Skin of body (tissue), 1 donor: ENCODE measurements at regions not wholly inside any gene's neighbourhood (a gene's known extent, or its start where the extent isn't known, plus 50 kb on each side); places are given as distances from the start of the nearest gene placed in this dataset.
A peak's percentile ranks its signal among the peaks of the same experiment; 100 is the strongest.

Experiments
- DNase-seq: peaks from one replicate; lab custom pipeline; 2025; lab: John Stamatoyannopoulos, UW

- peak; percentile 29 for DNase-seq
Measured at GRCh38 chr13:22086597-22087330, 415.9 kb downstream of the FGF9 start.

DNA sequence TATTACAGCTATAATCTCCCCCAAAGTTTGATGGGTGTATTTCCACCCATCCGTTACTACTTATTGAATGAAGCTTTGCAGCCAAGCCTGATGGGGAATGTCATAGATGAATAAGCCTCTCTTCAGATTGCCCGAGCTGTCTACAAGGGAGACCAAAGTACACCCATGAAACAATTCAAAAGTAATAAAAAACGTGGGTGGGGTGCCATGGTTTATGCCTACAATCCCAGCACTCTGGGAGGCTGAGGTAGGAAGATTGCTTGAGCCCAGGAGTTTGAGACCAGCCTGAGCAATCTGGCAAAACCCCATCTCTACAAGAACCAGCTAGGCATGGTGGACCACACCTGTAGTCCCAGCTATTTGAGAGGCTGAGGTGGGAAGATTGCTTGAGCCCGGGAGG, 419.2 kb downstream of the FGF9 start:
- no peak for DNase-seq

- DNase-seq = peak; percentile 97
Measured at GRCh38 chr13:22091222-22091970, 420.5 kb downstream of the FGF9 start.

- no peak for DNase-seq
Measured at GRCh38 chr13:22091971-22092300, 421.1 kb downstream of the FGF9 start.

DNA sequence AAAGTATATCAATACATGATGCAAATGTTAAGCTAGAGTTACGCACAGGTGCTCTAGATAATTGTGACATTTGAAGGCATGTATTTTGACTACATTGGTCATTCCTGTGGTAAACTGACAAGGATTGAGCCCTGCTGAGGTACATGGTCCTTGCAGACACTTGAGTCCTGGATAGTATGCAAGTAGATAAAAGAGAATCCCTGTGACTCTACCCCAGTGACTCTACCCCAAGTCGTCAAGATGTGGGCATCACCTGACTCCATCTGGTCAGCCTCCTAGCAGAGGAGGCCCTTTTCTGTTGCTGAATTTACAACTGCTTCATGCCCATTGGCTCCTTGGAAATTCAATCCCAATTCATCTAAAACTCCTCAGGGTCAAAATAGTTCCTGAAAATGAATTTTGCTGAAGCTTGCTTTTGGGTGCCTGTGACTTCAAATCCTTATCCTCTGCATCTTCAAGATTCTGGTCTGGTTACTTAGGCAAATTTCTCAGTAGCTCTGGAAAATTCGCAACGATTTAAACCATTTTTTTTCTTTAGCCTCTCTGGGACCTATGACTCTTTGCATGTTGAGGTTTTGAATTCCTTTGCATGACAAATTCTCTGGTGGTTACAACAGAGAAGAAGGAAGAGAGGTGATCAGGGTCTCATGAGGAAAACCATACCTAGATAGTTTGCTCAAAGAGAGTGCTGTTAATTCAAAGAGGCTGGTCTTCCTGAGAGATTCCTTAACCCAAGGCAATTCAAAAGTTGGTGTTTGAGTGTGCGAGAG, 422.1 kb downstream of the FGF9 start:
- DNase-seq = no peak

GRCh38 chr13:22095794-22096193, 424.9 kb downstream of the FGF9 start:
- no peak for DNase-seq

DNA sequence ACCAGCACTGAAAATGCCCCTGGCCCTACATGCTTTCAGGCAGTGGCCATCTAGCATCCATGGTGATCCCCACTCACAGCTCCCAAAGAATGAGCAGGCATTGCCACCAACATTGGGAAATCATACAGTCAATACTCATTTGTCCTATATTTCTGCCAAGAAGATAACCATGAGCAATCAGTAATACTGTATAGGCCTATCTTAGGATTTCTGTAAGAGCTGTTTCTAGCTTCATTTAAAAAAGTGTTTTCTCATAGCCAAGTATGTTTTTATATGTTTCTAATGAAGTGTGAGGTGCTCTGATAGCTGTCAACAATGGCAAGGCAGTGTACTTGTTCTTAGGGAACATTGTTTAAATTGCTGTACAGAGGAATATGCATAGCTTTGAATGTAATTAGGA, 428.7 kb downstream of the FGF9 start:
- DNase-seq = no peak

DNA sequence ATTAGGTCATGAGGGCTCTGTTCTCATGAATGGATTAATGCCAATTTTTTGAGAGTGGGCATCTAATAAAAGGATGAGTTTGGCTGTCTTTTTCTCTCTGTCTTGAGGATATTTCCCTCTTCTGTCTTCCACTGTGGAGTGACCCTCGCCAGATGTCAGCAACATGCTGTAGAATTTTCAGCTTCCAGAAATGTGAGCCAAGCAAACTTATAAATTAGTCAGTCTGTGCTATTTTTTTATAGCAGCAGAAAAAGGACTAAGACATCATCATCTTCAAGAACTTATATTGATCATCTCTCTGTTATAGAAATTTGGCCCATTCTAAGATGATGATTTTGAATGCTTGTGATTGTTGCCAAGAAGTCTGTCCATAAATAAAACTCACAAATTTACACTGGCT, 431.4 kb downstream of the FGF9 start:
- DNase-seq = peak; percentile 87

DNA sequence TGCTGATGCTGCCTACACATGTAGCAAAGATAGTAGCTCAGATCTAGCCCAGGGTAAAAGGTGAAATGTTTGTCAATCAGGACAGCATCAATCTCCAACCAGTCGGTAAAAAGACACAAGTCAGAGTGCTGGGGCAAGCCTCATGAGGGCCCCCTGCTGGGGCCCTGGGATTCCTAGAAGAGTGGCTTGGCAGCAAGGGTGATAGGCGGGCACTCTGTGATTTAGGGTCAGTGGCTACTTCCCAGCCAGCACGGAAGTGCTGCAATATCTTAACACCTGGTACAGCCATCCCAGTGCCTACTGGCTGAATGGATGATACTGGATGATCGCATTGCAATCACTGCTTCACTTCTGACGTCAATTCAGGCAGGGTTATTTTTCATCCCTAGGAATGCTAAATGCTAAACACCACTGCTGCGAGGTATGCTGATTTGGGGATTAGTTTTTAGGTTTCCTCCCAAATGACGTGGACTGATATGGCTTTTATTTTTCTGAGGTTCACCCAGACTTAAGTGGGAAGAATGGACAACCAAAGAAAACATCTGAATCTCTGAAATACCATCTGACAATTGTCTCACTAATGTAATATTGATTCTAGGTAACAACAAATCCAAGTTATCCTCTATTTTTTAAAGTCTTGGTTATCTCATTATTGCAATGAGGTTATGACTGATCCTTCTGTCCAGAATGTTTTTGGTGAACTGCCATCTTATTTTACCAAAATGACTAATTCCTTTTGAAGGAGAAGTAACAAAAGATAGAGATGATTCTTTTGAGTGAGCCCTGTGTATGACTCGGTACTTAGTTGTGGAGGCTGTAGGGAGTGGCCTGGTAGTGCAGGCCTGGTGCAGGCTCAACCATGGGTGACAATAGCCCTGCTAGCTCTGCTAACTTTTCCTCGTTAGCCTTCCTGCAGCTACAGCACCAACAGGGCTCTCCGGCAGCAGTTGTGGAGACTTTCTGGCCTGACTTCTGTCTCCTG, 432.5 kb downstream of the FGF9 start:
- DNase-seq = no peak

- DNase-seq = no peak
Measured at GRCh38 chr13:22106058-22106457, 435.2 kb downstream of the FGF9 start.

GRCh38 chr13:22107549-22107948, 436.7 kb downstream of the FGF9 start:
- DNase-seq = no peak

GRCh38 chr13:22108283-22108942, 437.5 kb downstream of the FGF9 start:
- DNase-seq = peak; percentile 87

DNA sequence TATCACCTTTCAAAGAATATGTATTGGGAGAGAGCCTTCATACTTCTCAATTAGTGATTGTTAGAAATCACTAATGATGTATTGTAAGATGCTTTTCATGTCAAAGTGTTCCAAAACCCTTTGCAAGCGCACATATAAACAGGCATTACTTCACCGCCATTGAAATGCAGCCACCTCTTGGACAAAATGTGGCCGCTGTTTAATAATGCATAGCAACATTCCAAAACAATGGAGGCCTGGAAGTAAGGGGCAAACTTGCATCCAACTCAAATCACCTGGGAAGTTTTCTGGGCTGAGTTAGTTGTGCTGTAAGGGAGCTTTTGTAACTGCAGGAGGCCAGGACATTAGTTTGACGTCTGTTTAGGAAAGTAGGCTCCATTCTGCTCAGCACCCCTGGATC, 438.1 kb downstream of the FGF9 start:
- DNase-seq = peak; percentile 84

GRCh38 chr13:22110368-22110767, 439.5 kb downstream of the FGF9 start:
- no peak for DNase-seq

- DNase-seq = no peak
Measured at GRCh38 chr13:22111152-22111783, 440.4 kb downstream of the FGF9 start.

DNA sequence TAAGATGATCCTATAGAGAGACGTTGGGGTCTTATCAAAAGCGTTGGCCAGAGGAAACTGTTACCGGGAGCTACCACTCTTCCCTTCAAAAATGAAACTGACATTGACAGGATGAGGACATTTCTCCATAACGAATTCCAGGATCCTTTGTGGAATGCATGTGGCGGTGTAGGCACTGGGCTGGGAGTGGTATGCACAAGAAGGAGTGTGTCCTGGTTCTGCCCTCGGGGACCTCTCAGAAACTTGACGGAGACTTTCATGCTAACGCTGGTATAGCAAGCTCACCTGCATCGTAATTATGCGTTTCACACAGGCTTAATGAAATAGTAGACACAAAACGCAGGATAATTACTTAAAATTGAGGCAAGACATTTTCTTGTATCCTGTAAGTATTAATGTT, 441.1 kb downstream of the FGF9 start:
- DNase-seq = no peak

DNA sequence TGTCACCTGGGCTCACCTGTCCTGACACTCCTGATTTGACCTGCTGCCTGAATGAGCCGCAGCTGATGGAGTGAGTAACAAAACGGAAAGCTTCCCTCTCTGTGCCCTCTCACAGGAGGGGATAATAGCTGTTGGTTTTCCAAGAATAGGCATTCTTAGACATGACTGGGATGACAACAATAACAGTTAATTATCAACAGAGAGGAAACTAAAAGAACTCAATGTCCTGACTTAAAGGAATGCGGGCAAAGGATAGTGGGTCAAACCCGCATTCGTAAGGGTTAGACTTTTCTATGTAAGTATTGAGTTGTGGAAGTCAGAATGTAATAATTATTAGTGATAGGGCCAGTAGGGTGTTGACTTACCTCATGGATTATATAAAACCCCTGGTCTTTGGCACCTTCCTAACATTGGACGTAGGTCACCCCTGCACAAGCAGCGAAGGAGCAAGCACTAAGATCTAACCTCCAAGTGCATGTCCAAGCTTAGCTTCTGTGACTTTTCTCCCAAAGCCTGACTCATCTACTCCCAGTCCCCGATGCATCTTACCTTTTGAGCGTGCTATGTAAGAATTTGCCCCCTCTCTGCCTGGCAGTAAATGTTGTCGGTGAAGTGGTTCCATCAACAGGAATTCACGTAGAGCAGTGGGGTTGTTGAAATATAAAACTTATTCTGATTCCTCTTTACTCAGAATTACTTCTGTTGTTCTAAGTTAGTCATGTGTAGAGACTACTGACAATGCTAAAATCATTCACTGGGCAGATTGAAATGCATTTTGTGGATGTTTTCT, 442.3 kb downstream of the FGF9 start:
- no peak for DNase-seq

- DNase-seq = no peak
Measured at GRCh38 chr13:22114630-22115311, 443.9 kb downstream of the FGF9 start.

DNA sequence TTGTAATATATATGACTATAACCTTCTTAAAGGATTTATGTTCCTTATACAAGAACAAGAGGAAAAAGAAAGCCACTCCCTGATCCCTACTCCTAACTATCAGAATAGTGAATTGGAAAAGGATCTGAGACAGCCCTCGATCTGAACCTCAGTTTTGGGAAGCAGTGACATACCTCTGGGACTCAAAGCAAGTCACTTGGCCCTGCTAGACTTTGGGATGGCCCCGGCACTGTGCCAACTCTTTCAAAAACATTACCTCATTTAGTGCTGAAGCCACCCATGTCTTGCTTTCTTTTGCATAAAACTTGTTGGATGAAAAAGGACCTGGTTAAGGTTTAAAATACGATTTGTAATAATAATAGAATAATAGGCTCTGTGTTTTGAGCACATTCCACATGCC, 447.3 kb downstream of the FGF9 start:
- peak; percentile 2 for DNase-seq
